ENCODE measurements at regions not wholly inside any gene's neighbourhood (a gene's known extent, or its start where the extent isn't known, plus 50 kb on each side); places are given as distances from the start of the nearest gene placed in this dataset.

DNA sequence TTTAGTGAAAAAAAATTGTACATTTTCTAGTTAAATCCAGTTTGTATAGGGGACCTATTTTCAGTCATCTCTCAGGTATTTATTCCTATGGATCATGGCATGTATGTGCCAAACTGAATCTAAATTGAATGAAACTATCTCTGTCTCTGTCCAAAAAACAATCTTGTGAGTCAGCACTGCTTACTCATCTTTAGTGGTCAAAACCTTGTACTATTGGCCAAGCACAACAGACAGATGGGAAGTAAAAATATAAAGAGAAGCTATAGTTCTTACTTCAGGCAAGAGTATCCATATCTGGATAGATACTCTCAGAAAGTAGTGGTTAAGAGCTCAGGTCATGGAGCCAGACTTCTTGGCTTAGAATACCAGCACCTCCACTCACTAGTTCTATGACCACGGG lies 76.0 kb upstream of the KLHL14 start:
- intact Hi-C loops (cut with micrococcal nuclease) (no loop called here), in situ Hi-C loops (cut with MboI; ENCODE audit: low sequenced_read_pairs) (no loop called here), dilution Hi-C loops (cut with HindIII; ENCODE audit: low sequenced_read_pairs, unreplicated experiment) (no loop called here)
- no CpG with 5 or more reads among the region's 1 CpG for WGBS, 2 experiments (ENCODE audit: extremely low coverage in 2 of 2, insufficient read length in 1 of 2)
- Histone ChIP-seq H4K91ac (ENCODE audit: insufficient read depth, low read depth, low read length) (no peak overlapping the region), H4K5ac (ENCODE audit: low read depth, low read length) (no peak overlapping the region), H3K23ac (ENCODE audit: low read depth, low read length) (no peak overlapping the region), H3K18ac (ENCODE audit: low read depth, low read length) (no peak overlapping the region), H2AK5ac (ENCODE audit: low read depth, low read length) (no peak overlapping the region), H3K9ac (ENCODE audit: low read depth, low read length) (no peak overlapping the region), H3K4me2 (ENCODE audit: low read depth, low read length) (no peak overlapping the region), H2AK9ac (replicated peaks; ENCODE audit: low read depth, low read length, poor library complexity) (no peak overlapping the region), H2BK15ac (ENCODE audit: low read depth, low read length) (no peak overlapping the region), H2BK120ac (ENCODE audit: low read depth, low read length) (no peak overlapping the region), H4K20me1 (ENCODE audit: insufficient read depth, low read length) (no peaks in the 10 kb centered on the region), H3K79me1 (ENCODE audit: low read depth in 1 of 2, low read length in 2 of 2) (no peaks in the 10 kb centered on the region), H3K27ac (ENCODE audit: insufficient read depth, low read length) (no peak overlapping the region), H2AFZ (replicated peaks; ENCODE audit: low read length, poor library complexity) (no peak overlapping the region), H3K9me3 (ENCODE audit: control insufficient read depth, insufficient read depth, low read length) (no peaks in the 10 kb centered on the region), H3K4ac (ENCODE audit: low read depth, low read length) (no peak overlapping the region), H3K4me1 (ENCODE audit: control insufficient read depth, insufficient read depth, low read length) (no peaks in the 10 kb centered on the region), H2BK5ac (ENCODE audit: low read depth, low read length, poor library complexity, severe bottlenecking) (no peak overlapping the region), H3K14ac (replicated peaks; ENCODE audit: low read depth, low read length) (no peak overlapping the region), H3K56ac (ENCODE audit: extremely low read depth, insufficient read depth, low read length) (no peak overlapping the region), H3K36me3 (ENCODE audit: control insufficient read depth, insufficient read depth, low read length) (no peaks in the 10 kb centered on the region), H2BK20ac (ENCODE audit: low read depth, low read length) (no peak overlapping the region), H4K8ac (ENCODE audit: low read depth in 2 of 2, low read length in 2 of 2) (no peak overlapping the region), H3K27me3 (ENCODE audit: control insufficient read depth, insufficient read depth, low read length) (no peaks in the 10 kb centered on the region), H3K9me1 (ENCODE audit: insufficient read depth, low read length) (no peaks in the 10 kb centered on the region), H3K4me3 (ENCODE audit: insufficient read depth, low read depth, low read length) (no peak overlapping the region)
- TF ChIP-seq POLR2A (IDR thresholded peaks at IDR 0.05; ENCODE audit: low read depth, low read length) (no peak), SMC3 (IDR thresholded peaks at IDR 0.05; ENCODE audit: low read depth, low read length) (no peak), CEBPB (IDR thresholded peaks at IDR 0.05; ENCODE audit: low read depth, low read length) (no peak), MAFK (IDR thresholded peaks at IDR 0.05; ENCODE audit: low read depth, low read length) (no peak)
- ATAC-seq (ENCODE audit: low read depth) (no peak), DNase-seq (no peak)
- CTCF ChIA-PET = no interaction called here
- no TSS peak for BruUV-seq (replicated peaks)
- POLR2A ChIA-PET (ENCODE audit: unreplicated experiment) = no interaction called here

Measured in IMR-90 (cell line).